Activated CD4-positive, alpha-beta T cell treated with anti-CD3 and anti-CD28 coated beads, Interleukin-10, Interleukin-2, amounts not matched to agents 100 ng/mL and 50 ng/mL, durations not matched to agents 16 hours and 8 hours (primary cell): ENCODE measurements at regions not wholly inside any gene's neighbourhood (a gene's known extent, or its start where the extent isn't known, plus 50 kb on each side); places are given as distances from the start of the nearest gene placed in this dataset.

Source experiments
- DNase-seq: peaks from one replicate; pipeline ENCODE4 v3.0.0-alpha.2; 2020

- no peak for DNase-seq
These were observed 216.1 kb downstream of the MYCN start for GRCh38 chr2:16156411-16156810.

DNA sequence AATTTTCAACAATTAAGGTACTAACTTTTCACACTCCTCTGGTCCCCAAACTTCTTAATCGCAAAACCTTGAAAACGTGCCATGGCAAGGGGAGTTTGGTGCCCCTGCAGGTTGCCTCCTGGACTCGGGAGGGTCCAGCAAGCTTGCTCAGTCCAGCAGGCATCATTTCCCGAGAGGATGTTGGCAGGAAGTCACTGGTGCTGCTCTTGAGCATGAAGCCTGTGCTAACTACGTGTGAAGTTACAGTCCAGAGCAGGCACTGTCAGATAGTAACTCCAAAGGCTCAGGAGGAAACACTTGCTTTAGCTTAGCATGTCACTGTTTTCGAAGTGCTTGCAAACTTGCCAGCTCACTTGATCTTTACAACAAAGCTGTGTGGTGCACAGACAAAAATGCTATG lies 215.4 kb downstream of the MYCN start:
- no peak for DNase-seq

DNA sequence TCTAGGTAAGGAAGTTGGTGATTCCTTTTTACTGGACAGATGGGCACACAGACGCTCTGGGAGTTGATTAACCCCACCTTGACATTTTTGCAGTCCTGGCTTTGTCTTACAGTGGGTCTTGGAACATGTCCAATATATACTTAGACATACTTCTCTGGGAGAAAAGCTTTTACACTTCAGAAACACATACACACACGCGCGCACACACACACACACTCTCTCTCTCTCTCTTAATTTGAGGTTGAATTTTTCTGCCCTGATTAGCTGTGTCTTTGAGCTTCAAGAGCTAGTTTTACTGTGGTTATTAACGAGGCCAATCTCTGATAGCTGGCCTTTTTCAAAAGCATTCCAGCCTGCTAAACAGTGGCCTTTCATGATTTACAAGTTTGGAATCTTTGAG lies 215.0 kb downstream of the MYCN start:
- DNase-seq: no peak

GRCh38 chr2:16154501-16155280 lies 214.3 kb downstream of the MYCN start:
- no peak for DNase-seq

DNA sequence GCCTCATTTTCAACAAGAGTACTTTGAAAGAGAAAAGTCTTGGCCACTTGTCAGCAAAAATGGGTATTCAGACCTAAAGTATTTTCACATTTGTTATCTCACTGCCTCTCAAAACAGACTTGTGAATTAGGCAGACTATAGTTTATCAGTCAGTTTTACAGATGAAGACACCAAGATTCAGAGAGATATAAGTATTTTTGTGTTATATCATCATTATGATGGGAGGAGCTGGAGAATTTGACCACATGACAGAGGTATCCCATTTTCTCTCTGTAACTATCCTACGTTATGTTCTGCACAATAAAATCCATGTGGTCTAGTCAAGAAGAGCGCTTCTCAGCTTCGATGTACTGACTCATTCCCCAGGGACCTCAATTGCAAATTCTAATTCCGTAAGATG lies 213.7 kb downstream of the MYCN start:
- no peak for DNase-seq

- no peak for DNase-seq
These were observed 213.3 kb downstream of the MYCN start for GRCh38 chr2:16153754-16154035.

GRCh38 chr2:16152928-16153753 lies 212.8 kb downstream of the MYCN start:
- DNase-seq: no peak

DNA sequence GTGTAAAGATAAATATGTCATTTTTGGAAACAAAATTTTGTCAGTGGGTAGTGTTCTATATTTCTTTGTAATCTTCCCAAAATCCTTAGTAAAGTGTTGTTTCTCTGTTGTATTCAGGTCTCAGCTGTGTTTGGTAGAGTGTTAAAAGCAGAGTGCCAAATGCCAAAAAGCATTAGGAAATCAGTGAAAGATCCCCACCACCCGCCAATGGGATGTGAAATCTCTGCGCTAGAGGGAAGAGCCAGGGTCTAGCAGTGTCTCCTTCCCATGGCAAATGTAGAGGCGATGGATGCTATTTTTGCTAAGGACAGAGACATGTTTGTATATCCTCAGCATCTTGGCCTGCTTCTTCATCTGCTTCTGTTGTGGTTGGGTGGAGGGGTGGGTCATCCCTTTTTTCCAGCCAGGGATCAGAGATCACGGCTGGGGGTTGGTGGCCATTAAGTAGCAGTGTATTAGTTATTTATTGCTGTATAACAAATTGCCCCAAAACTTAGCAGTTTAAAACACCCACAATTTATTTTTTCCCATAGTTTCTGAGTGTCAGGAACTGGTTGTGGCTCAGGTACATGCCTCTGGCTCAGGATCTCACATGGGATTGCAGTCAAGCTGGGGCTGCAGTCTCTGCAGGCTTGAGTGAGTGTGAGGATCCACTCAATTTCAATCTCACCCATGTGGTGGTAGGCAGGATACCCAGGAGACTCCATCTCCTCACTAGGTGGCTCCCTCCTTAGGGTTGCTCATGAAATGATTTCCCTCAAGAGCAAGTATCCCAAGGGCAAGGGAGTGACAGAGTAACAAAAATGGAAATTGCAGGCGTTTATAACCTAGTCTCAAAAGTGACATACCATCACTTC lies 211.9 kb downstream of the MYCN start:
- no peak for DNase-seq

GRCh38 chr2:16151651-16152050 lies 211.3 kb downstream of the MYCN start:
- no peak for DNase-seq

GRCh38 chr2:16151281-16151570 lies 210.9 kb downstream of the MYCN start:
- no peak for DNase-seq

GRCh38 chr2:16150456-16151280 lies 210.3 kb downstream of the MYCN start:
- no peak for DNase-seq

GRCh38 chr2:16149349-16150243 lies 209.2 kb downstream of the MYCN start:
- DNase-seq: no peak

GRCh38 chr2:16148632-16149348 lies 208.4 kb downstream of the MYCN start:
- no peak for DNase-seq

- peak; percentile 14 for DNase-seq
These were observed 202.3 kb downstream of the MYCN start for GRCh38 chr2:16142383-16143361.

DNA sequence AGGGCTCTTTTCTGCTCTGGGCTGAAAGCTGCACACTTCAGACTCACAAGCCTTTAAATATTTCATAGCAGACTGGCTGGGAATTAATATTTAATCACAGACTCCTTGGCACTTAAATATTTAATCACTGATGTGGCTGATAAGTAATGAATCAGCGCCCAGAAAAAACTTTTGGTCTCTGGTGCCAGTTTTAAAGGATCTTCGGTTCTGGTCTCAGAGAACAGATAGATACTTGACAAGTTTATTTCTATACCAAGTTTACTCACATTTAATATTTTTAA lies 201.2 kb downstream of the MYCN start:
- no peak for DNase-seq

- DNase-seq: no peak
These were observed 200.7 kb downstream of the MYCN start for GRCh38 chr2:16140771-16141640.

DNA sequence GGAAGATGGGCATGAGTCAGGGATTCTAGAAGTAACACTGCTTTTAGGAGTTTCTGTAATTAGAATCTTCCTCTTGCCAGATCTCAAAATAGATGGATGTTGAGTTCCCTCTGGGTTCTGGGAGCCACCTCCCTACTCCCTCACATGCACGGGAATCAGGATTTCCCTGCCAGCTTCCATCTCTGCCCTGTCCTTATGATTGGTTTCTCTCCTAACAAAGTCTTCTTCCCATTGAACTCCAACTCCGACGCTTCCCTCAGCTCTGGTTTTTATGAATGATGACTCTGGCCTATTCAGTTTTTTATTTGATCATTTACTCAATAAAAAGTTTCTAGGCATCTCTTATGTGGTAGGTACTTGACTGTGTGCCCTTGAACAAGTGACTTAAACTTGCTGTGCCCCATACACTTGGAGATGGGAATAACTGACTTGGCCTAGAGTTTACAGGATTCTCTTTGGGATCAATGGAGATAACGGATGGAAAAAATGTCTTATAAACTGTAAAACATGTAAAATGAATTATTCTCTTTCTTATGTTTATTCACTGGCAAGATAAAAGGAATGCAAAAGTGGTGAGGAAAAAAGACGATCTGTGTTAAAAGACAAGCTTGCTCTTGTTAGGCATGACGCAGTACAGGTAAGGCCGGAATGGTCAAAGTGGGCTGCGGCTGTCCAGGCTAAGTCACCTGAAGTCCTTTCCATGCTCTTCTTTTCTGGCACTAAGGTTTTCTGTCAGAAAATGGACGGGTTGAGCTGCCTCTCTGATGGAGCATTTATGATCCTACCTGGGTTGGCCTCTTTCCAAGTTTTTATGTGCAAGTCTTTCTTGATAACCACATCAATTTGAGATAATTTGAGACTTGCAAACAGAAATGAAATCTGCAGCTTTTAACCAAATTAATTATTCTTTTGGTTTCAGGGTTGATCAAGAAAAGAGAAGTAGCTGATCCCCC lies 199.6 kb downstream of the MYCN start:
- DNase-seq: no peak
